ENCODE measurements at regions not wholly inside any gene's neighbourhood (a gene's known extent, or its start where the extent isn't known, plus 50 kb on each side); places are given as distances from the start of the nearest gene placed in this dataset.

DNA sequence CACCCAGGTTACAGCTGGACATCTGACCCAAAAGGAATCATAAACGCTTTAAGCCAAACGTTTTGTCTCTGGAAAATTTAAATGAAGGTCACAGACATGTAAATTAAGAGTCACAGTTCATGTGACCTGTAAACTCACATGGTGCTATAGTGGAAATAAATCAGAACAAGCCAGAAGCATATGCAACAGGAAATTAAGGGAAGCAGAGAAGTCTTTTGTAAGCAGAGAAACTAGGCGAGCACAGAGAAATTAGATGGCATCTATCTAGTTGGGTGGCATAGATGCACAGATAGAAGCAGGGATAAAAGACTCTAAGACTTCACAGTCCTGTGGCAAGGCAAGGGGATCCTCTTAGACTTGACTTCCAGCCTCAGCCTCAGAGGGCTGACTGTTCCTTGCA, 264.8 kb downstream of the GASK1B start:
- TF ChIP-seq, protein P1, sequence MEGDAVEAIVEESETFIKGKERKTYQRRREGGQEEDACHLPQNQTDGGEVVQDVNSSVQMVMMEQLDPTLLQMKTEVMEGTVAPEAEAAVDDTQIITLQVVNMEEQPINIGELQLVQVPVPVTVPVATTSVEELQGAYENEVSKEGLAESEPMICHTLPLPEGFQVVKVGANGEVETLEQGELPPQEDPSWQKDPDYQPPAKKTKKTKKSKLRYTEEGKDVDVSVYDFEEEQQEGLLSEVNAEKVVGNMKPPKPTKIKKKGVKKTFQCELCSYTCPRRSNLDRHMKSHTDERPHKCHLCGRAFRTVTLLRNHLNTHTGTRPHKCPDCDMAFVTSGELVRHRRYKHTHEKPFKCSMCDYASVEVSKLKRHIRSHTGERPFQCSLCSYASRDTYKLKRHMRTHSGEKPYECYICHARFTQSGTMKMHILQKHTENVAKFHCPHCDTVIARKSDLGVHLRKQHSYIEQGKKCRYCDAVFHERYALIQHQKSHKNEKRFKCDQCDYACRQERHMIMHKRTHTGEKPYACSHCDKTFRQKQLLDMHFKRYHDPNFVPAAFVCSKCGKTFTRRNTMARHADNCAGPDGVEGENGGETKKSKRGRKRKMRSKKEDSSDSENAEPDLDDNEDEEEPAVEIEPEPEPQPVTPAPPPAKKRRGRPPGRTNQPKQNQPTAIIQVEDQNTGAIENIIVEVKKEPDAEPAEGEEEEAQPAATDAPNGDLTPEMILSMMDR (IDR thresholded peaks at IDR 0.05): no peak
- TF ChIP-seq POLR2A (IDR thresholded peaks at IDR 0.05): no peak
